HG03039 (cell line): ENCODE measurements at regions not wholly inside any gene's neighbourhood (a gene's known extent, or its start where the extent isn't known, plus 50 kb on each side); places are given as distances from the start of the nearest gene placed in this dataset.

ENCODE experiments used
- ATAC-seq: cut with Tn5 transposase; IDR thresholded peaks from one replicate; pipeline ENCODE4 v1.9.1; 2021; ENCODE audit warnings: mild to moderate bottlenecking, moderate library complexity; ENCODE audit not compliant: unreplicated experiment

DNA sequence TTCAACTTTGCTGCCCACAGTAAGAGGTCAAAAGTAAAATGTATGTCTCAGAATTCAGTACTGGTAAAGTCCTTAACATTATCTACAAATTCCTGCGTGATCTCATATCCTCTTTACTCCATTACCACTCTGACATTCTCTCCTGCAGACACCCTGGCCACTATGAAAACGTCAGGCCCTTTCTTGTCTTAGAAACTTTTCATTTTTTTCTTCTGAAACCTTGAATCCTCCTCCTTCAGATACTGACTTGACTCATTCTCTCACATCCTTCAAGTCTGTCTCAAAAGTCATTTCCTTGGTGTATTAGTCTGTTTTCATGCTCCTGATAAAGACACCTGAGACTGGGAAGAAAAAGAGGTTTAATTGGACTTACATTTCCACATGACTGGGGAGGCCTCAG is 262.3 kb downstream of the POU4F1 start:
- peak; percentile 91 for ATAC-seq

DNA sequence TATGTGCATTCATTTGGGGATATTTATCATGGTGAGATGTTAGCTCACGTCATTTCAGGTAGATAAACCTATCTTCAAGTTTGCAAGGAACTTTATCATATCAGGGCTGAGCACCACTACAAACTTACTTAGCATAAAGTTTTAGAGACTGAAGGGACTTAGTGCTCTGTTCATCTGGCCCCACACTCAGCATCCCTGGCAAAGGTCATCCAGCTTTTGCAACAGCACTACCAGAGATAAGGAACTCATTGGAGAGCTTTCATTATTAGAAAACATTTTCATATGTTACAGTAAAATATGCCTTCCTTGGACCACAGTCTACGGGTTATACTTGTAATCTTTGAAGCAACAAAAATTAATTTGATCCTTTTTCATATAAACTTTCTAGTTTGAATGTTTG is 263.4 kb downstream of the POU4F1 start:
- no peak for ATAC-seq

DNA sequence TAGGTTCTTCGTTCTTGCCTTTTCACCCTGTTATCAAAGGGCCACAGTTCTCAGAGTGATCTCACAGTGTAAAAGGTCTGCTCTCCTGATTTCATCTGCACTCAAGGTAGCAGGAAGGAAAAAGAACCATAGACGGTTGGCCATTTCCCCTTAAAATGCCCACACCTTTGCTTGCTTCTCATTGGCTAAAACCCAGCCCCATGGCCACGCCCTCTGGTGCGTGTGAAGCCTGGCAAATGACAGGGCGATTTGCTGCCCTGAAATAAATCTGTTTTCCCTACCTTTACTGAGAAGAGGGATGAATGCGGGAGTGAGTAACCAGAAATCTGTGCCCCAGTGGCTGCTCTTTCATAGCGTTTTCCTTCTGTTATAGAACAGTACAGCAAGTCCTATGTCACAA is 269.3 kb downstream of the POU4F1 start:
- no peak for ATAC-seq

GRCh38 chr13:78326633-78327032 is 276.7 kb downstream of the POU4F1 start:
- no peak for ATAC-seq

- ATAC-seq, result no peak
Measured at GRCh38 chr13:78325585-78325984, 277.8 kb downstream of the POU4F1 start.

- ATAC-seq, result no peak
Measured at GRCh38 chr13:78323848-78324247, 279.5 kb downstream of the POU4F1 start.

DNA sequence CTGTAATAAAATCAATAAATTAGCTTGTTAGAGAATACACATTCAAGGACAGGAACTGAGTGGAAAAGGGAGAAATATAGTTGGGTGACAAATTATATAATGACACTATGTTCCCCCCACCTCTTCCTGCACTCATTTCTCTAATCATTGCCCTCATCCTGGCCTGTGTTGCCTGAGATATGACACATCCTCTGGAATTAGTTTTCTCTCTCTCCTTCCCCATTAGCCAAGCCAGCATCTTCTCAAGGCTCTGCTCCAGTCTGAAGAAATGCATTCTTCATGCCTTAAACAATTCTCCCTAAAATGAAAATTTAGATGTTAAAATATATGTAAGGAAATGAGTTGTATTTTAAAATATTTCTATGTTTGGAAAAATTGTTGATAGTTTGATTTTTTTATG is 280.3 kb downstream of the POU4F1 start:
- ATAC-seq, result no peak

GRCh38 chr13:78319101-78319627 is 284.2 kb downstream of the POU4F1 start:
- ATAC-seq, result no peak

- no peak for ATAC-seq
Measured at GRCh38 chr13:78317030-78317429, 286.3 kb downstream of the POU4F1 start.

DNA sequence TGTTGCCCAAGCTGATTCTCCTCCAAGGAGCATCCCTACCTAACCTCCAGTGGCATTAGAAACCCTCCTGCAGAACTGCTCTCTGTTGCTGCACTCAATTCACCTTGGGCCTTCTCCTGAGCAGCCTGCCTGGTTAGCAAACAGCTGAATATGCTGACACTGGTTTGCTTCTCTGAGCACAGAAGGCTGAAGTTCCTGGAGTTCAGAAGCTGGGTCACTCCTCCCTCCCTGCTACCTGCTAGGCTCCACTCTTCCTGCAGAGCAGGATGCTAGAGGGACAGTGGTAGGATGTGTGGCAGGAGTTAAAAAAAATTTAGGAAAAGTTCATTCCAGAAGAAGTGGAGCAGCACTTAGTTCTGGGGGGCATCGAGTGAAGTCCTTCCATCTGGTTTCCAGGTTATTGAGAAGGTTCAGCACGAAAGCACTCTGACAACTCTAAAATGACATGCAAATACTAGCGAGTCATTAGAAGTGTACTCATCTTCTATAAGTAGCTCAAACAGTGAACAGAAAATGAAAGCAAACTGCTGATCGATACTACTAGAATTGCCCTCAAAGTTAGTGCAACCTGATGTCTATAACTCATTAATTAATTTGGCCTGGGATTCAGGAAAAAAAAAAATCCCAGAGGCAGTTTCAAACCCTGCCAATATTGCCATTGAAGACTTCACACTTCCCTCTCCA is 293.7 kb downstream of the POU4F1 start:
- ATAC-seq, result peak; percentile 68

- ATAC-seq, result no peak
Measured at GRCh38 chr13:78306519-78307206, 296.7 kb downstream of the POU4F1 start.

DNA sequence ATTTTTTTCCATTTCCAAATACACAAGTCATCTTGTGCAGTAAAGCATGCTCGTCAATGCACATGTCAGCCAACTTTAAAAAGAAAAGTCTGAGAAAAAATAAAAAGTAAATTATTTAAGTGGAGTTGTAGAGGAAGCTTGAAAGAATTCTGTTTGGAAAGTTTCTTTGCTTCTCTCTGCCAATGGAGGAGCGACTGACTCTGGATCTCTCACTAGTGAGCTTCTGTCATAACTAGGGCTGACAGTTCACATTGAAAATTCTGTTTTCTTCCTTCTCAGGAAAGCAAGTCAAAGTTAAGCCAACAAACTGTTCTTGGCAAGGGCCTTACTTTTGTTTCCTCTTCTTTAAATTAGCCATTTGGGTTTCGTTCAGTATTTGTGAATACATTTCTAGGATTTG is 298.2 kb downstream of the POU4F1 start:
- ATAC-seq, result no peak

DNA sequence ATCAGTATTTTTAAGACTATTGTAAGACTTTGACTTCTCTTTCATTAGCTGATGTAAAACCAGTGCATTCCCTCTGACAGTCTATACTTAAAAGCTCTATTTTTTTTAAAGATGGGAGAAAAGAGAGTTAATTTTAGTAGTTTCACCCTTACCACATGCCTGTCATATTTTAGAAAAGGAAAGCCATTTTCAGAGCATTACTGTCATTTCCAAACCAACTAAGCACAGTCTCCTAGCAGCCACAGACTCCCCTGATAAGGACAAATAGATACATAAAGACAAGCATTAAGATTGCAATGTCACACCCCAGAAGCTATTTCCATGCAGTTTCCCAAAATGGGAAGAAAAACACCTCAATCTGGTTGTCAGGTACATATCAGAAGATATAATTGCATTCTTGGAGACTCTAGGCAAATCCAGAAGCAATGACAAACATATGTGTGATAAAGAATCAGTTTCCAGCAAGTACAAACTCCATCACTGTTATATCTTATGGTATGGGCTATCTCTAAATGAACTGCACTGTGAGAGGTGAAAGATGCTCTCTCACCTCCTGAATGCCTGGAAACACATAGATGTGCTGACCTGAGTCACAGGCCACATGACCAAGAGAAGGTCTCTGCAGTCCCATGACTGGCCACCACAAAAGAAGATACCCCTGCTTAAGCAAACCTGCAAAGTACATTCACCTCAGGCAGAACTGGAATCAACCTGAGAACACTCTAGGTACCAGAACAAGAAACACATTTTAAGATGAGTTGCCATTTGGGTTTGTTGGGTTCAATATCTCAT is 303.3 kb downstream of the POU4F1 start:
- ATAC-seq, result peak; percentile 93

DNA sequence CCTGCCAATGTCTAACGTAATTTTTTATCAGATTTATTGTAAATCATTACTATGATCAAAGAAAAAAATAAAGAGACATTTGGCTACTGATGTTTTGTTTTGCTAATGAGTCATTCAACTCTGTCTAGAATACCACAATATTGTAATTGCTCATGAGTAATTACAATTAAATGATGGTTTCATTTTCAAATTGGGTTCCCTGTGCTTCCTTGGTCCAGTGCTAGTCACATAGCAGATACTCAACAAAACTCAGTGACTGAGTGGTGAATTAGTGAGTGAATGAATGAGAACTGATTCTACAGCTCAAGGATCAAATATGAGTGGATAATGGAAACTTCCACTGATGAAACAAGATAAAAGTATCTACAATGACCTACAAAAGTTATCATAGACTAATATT is 304.7 kb downstream of the POU4F1 start:
- ATAC-seq, result no peak

DNA sequence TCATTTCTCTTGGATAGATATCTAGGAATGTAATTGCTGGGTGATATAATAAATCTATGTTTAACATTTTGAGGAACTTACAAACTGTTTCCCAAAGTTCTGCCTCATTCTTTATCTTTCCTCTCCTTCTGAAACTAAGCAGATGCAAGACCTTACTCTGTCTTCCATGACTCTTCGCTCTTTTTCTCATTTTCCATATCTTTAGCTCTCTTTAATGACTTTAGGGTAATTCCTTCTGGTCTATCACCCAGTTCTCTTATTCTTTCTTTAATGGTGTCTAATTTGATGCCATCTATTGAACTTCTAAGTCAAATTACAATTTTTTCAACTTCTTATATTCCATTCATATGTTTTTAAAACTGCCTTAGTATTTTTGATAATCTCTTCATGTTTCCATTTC is 316.6 kb downstream of the POU4F1 start:
- no peak for ATAC-seq

GRCh38 chr13:78265098-78265497 is 338.3 kb downstream of the POU4F1 start:
- ATAC-seq, result no peak

- no peak for ATAC-seq
Measured at GRCh38 chr13:78258304-78258703, 339.7 kb upstream of the EDNRB start.

DNA sequence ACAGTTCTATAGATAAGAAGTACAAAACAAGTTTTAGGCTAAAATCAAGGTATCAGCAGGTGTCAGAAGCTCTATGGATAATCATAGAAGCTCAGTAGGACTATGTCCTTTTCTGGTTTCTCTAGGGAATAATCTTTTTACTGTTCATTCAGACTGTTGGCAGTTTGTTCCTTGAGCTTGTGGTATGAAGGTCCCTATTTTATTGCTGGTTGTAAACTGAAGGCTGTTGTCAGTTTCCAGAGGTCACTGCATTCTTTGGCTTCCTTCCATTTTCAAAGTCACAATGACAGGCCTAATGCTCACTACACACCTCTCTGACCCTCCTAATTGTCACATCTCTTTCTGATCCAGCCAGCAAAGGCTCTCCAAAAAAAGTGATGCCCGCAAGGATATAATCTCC is 337.9 kb upstream of the EDNRB start:
- ATAC-seq, result no peak

- ATAC-seq, result no peak
Measured at GRCh38 chr13:78254113-78254512, 335.5 kb upstream of the EDNRB start.

DNA sequence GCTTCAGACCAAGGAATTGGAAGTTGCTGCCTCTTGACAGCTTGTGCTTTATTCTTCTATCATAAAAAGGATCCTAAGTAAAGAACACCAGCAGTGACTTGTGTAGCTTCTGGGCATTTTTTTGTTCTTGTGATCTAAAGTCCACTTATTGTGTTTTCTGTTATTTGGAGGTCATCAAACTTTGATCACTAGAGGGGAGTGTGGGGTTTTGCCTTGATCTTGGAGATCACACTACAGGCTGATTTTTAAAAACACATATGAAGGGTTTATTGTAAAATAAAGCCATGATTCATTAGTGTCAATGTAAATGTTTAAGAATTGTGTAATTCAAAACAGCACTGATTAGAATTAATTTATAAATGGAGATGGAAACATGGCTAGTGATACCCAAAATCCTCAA is 328.7 kb upstream of the EDNRB start:
- ATAC-seq, result no peak

GRCh38 chr13:78241278-78241919 is 322.8 kb upstream of the EDNRB start:
- ATAC-seq, result no peak
